ENCODE measurements at regions not wholly inside any gene's neighbourhood (a gene's known extent, or its start where the extent isn't known, plus 50 kb on each side); places are given as distances from the start of the nearest gene placed in this dataset.

- intact Hi-C loops (cut with DNase I; ENCODE audit: low total_unique reads), result no loop called here
- DNase-seq (ENCODE audit: low spot score in 2 of 2), result no peak
- TF ChIP-seq POLR2A (IDR thresholded peaks at IDR 0.05), result no peak
- TF ChIP-seq CTCF (IDR thresholded peaks at IDR 0.05), result no peak
- WGBS, 2 donors, result 79 to 80% methylated on average over 14 of the region's 14 CpGs
- no peak overlapping the region for H3K4me3 ChIP-seq (ENCODE audit: low read depth, poor library complexity, severe bottlenecking)
These were observed 99.7 kb upstream of the ENPP6 start for GRCh38 chr4:184317234-184317918.

GRCh38 chr4:184316821-184317220 is 99.1 kb upstream of the ENPP6 start:
- no peak for TF ChIP-seq CTCF (IDR thresholded peaks at IDR 0.05)
- TF ChIP-seq POLR2A (IDR thresholded peaks at IDR 0.05), result no peak
- no peak for DNase-seq (ENCODE audit: low spot score in 2 of 2)
- H3K4me3 ChIP-seq (ENCODE audit: low read depth, poor library complexity, severe bottlenecking), result no peak overlapping the region
- intact Hi-C loops (cut with DNase I; ENCODE audit: low total_unique reads), result no loop called here
- 89 to 92% methylated on average over 10 of the region's 10 CpGs for WGBS, 2 donors

- WGBS, 2 donors, result 95 to 96% methylated on average over 8 of the region's 8 CpGs
- H3K4me3 ChIP-seq (ENCODE audit: low read depth, poor library complexity, severe bottlenecking), result no peak overlapping the region
- no peak for DNase-seq (ENCODE audit: low spot score in 2 of 2)
- intact Hi-C loops (cut with DNase I; ENCODE audit: low total_unique reads), result no loop called here
- TF ChIP-seq CTCF (IDR thresholded peaks at IDR 0.05), result no peak
- TF ChIP-seq POLR2A (IDR thresholded peaks at IDR 0.05), result no peak
These were observed 98.1 kb upstream of the ENPP6 start for GRCh38 chr4:184315675-184316359.

- WGBS, 2 donors, result 86 to 91% methylated on average over 15 to 16 of the region's 16 CpGs
- TF ChIP-seq POLR2A (IDR thresholded peaks at IDR 0.05) (no peak), CTCF (IDR thresholded peaks at IDR 0.05) (no peak)
- no peak overlapping the region for H3K4me3 ChIP-seq (ENCODE audit: low read depth, poor library complexity, severe bottlenecking)
- DNase-seq (ENCODE audit: low spot score in 2 of 2), result no peak
- intact Hi-C loops (cut with DNase I; ENCODE audit: low total_unique reads), result no loop called here
These were observed 96.3 kb upstream of the ENPP6 start for GRCh38 chr4:184313702-184314659.

- intact Hi-C loops (cut with DNase I; ENCODE audit: low total_unique reads), result no loop called here
- no peak overlapping the region for H3K4me3 ChIP-seq (ENCODE audit: low read depth, poor library complexity, severe bottlenecking)
- 90 to 94% methylated on average over 4 of the region's 4 CpGs for WGBS, 2 donors
- TF ChIP-seq POLR2A (IDR thresholded peaks at IDR 0.05), result no peak
- TF ChIP-seq CTCF (IDR thresholded peaks at IDR 0.05), result no peak
- no peak for DNase-seq (ENCODE audit: low spot score in 2 of 2)
These were observed 95.4 kb upstream of the ENPP6 start for GRCh38 chr4:184313058-184313581.
